Panc1 (cell line): ENCODE measurements at regions not wholly inside any gene's neighbourhood (a gene's known extent, or its start where the extent isn't known, plus 50 kb on each side); places are given as distances from the start of the nearest gene placed in this dataset.

ENCODE experiments used
- ATAC-seq: fragments of 200-7000 bp; cut with Tn5 transposase; 2 replicates; pipeline ENCODE4 v1.9.1; 2020; ENCODE audit warnings: mild to moderate bottlenecking, moderate library complexity
- BruUV-seq: library from RNA; stranded (reverse); fragments of 400-500 nt; replicated peaks from 2 replicates; lab custom pipeline; 2021; lab: Mats Ljungman, UMichigan
- CTCF ChIA-PET: fragments of 300-600 bp; sonication (Branson Sonifier 250); formaldehyde crosslinking; loops from one replicate; lab custom pipeline; 2022; ENCODE audit warnings: antibody characterized with exemption; lab: Charles Lee
- POLR2A ChIA-PET: fragments of 300-600 bp; sonication (Branson Sonifier 250); formaldehyde crosslinking; loops from one replicate; lab custom pipeline; 2022; ENCODE audit warnings: antibody characterized with exemption; lab: Charles Lee
- DNase-seq: peaks from one replicate; pipeline ENCODE4 v3.0.0-alpha.2; 2010; ENCODE audit warnings: low read depth, low spot score
- H3K27ac ChIP-seq: 2 replicates; pipeline ENCODE4 v1.5.1; 2011; ENCODE audit warnings: mild to moderate bottlenecking, low read length, inconsistent platforms
- H3K27me3 ChIP-seq: fragments of 200-500 bp; sonication (Bioruptor generic); 2 replicates; pipeline ENCODE4 v1.6.0; 2014; ENCODE audit warnings: low read length, inconsistent platforms; ENCODE audit not compliant: control insufficient read depth, insufficient read depth
- H3K36me3 ChIP-seq: fragments of 200-500 bp; sonication (Bioruptor generic); 2 replicates; pipeline ENCODE4 v1.5.1; 2014; ENCODE audit warnings: inconsistent platforms, mild to moderate bottlenecking, low read length, moderate library complexity; ENCODE audit not compliant: control insufficient read depth, insufficient read depth
- H3K4me1 ChIP-seq: 2 replicates; pipeline ENCODE4 v1.5.1; 2011; ENCODE audit warnings: inconsistent platforms, mild to moderate bottlenecking, low read length, moderate library complexity; ENCODE audit not compliant: control insufficient read depth, insufficient read depth
- H3K4me3 ChIP-seq, 2 experiments: 2 replicates each; pipeline ENCODE4 v1.5.1; 2011 to 2012; ENCODE audit warnings: low read depth in 2 of 2, low read length in 2 of 2, mild to moderate bottlenecking in 2 of 2, inconsistent platforms in 1 of 2, moderate library complexity in 1 of 2
- H3K9me3 ChIP-seq: fragments of 200-500 bp; sonication (Bioruptor generic); 2 replicates; pipeline ENCODE4 v1.5.1; 2014; ENCODE audit warnings: low read depth, mild to moderate bottlenecking, inconsistent platforms, low read length, moderate library complexity; ENCODE audit not compliant: control insufficient read depth, insufficient read depth
- POLR2AphosphoS5 ChIP-seq: IDR thresholded peaks from 2 replicates; pipeline ENCODE4 v1.6.1; 2012; ENCODE audit warnings: mild to moderate bottlenecking, low read depth, low read length, moderate library complexity
- REST ChIP-seq, 2 experiments: IDR thresholded peaks; 2 replicates each; pipeline ENCODE4 v1.6.1; 2011 to 2012; ENCODE audit warnings: low read depth in 2 of 2, control low read depth in 1 of 2, low read length in 1 of 2, mild to moderate bottlenecking in 1 of 2, moderate library complexity in 1 of 2; ENCODE audit not compliant: insufficient read depth in 1 of 2
- SIN3A ChIP-seq: IDR thresholded peaks from 2 replicates; pipeline ENCODE4 v1.6.1; 2012; ENCODE audit warnings: low read depth, mild to moderate bottlenecking, low read length, moderate library complexity, borderline replicate concordance; ENCODE audit not compliant: insufficient read depth
- TCF7L2 ChIP-seq: IDR thresholded peaks from 2 replicates; pipeline ENCODE4 v1.6.1; 2011; ENCODE audit warnings: mild to moderate bottlenecking, low read depth, low read length, inconsistent platforms
- in situ Hi-C: cut with HindIII; loops from 2 replicates; pipeline ENCODE4 v1.10.0; 2016; ENCODE audit warnings: low sequenced_read_pairs, low pct_unique_long_range_greater_than_20kb
- intact Hi-C: fragments of 100-400 bp; cut with micrococcal nuclease; formaldehyde crosslinking; loops from one replicate; pipeline ENCODE4 v1.10.0; 2022; ENCODE audit not compliant: unreplicated experiment
- TF ChIP-seq, protein P1 (sequence below): fragments of 450-650 bp; IDR thresholded peaks from 2 replicates; pipeline ENCODE4 v1.5.1; 2017; ENCODE audit warnings: mild to moderate bottlenecking

DNA sequence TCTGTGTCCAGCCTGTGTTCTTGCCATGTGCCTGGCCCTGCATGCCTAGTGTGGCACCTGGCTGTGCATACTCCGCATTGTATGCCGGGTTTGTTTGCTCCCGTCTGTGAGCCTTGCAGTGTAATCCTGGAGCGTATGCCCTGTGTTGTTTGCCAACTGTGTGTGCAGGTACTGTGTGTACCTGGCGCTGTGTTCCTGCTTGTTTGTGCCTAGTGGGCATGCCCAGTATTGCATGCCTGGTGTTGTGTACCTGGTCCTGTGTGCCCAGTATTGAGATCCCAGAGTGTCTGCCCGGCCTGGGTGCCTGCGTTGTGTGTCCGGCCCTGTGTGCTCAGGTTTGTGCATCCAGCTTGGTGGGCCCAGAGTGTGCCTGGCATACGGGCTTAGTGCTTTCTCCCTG lies 54.5 kb upstream of the CHRNA7 start:
- ATAC-seq (no peak), DNase-seq (no peak)
- Histone ChIP-seq H3K4me3 (no peak overlapping the region), H3K9me3 (no peaks in the 10 kb centered on the region), H3K27me3 (no peaks in the 10 kb centered on the region), H3K27ac (no peak overlapping the region), H3K4me1 (0 out of 2 replicates have a peak, but pooled peaks cover 5% of the 10 kb centered on the region), H3K36me3 (no peaks in the 10 kb centered on the region; the same call in 1 of the 2 replicates)
- TF ChIP-seq POLR2AphosphoS5 (no peak), TCF7L2 (no peak), REST (IDR thresholded peaks at IDR 0.05; ENCODE audit: insufficient read depth in 1 of 2, low read depth in 2 of 2, low read length in 1 of 2) (no peak), SIN3A (no peak)
- TF ChIP-seq, protein P1, sequence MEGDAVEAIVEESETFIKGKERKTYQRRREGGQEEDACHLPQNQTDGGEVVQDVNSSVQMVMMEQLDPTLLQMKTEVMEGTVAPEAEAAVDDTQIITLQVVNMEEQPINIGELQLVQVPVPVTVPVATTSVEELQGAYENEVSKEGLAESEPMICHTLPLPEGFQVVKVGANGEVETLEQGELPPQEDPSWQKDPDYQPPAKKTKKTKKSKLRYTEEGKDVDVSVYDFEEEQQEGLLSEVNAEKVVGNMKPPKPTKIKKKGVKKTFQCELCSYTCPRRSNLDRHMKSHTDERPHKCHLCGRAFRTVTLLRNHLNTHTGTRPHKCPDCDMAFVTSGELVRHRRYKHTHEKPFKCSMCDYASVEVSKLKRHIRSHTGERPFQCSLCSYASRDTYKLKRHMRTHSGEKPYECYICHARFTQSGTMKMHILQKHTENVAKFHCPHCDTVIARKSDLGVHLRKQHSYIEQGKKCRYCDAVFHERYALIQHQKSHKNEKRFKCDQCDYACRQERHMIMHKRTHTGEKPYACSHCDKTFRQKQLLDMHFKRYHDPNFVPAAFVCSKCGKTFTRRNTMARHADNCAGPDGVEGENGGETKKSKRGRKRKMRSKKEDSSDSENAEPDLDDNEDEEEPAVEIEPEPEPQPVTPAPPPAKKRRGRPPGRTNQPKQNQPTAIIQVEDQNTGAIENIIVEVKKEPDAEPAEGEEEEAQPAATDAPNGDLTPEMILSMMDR = no peak; the same call in 1 of the 2 replicates
- no TSS peak for BruUV-seq
- ChIA-PET POLR2A (no interaction called here), CTCF (no interaction called here)
- in situ Hi-C loops (no loop called here), intact Hi-C loops (no loop called here)

DNA sequence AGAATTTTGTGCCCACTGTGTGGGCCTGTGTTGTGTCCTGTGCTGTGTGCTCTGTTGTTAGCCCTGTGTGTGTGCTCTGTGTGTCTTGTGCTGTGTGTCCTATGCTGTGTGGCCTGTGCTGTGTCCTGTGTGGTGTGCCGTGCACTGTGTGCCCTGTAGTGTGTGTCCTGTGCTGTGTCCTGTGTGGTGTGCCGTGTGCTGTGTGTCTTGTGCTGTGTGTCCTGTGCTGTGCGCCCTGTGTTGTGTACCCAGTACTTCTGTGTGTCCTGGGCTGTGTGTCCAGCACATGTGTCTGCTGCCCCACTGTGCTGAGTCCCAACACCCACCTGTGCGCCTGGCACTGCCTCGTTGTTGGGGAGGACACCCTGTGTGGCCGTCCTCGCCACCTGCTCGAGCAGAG lies 53.2 kb upstream of the CHRNA7 start:
- Histone ChIP-seq H3K27ac (no peak overlapping the region), H3K27me3 (no peaks in the 10 kb centered on the region), H3K9me3 (no peaks in the 10 kb centered on the region), H3K36me3 (no peaks in the 10 kb centered on the region; the same call in 1 of the 2 replicates), H3K4me1 (0 out of 2 replicates have a peak, but pooled peaks cover 5% of the 10 kb centered on the region), H3K4me3 (no peak overlapping the region)
- in situ Hi-C loops (no loop called here), intact Hi-C loops (no loop called here)
- BruUV-seq = no TSS peak
- ATAC-seq (no peak; the same call in 1 of the 2 replicates), DNase-seq (no peak)
- POLR2A ChIA-PET = interaction anchor here (0.6 kb wide), 1 partner anchor 86 kb away, joined by 3 read pairs; no protein-coding TSS in a partner anchor
- CTCF ChIA-PET = interaction anchor here (0.7 to 1.3 kb wide), 2 partner anchors 16 to 52 kb away, joined by 3 to 4 read pairs; no protein-coding TSS in a partner anchor
- no peak for TF ChIP-seq TCF7L2
- TF ChIP-seq SIN3A = no peak
- TF ChIP-seq, protein P1 = no peak
- no peak for TF ChIP-seq POLR2AphosphoS5
- TF ChIP-seq REST (IDR thresholded peaks at IDR 0.05; ENCODE audit: insufficient read depth in 1 of 2, low read depth in 2 of 2, low read length in 1 of 2) = no peak
